Skeletal muscle tissue (tissue), 3 donors: ENCODE measurements at regions not wholly inside any gene's neighbourhood (a gene's known extent, or its start where the extent isn't known, plus 50 kb on each side); places are given as distances from the start of the nearest gene placed in this dataset.
"Not testable (repeated sequence)": the region's sequence is repeated elsewhere in the genome, so short reads cannot be mapped to it uniquely, and the experiment has no call there.

Experiments
- H3K27ac ChIP-seq: one replicate; pipeline ENCODE4 v1.7.0; 2013; ENCODE audit warnings: mild to moderate bottlenecking, low read depth, low read length, inconsistent platforms
- H3K27me3 ChIP-seq, 3 donors: one replicate each; pipeline ENCODE4 v1.7.0; 2013; ENCODE audit warnings: low read length in 3 of 3; ENCODE audit not compliant: control insufficient read depth in 3 of 3, insufficient read depth in 3 of 3
- H3K36me3 ChIP-seq, 3 donors: one replicate each; pipeline ENCODE4 v1.7.0; 2013; ENCODE audit warnings: low read length in 3 of 3; ENCODE audit not compliant: control insufficient read depth in 3 of 3, insufficient read depth in 3 of 3
- H3K4me1 ChIP-seq, 3 donors: one replicate each; pipeline ENCODE4 v1.7.0; 2013; ENCODE audit warnings: low read length in 3 of 3, mild to moderate bottlenecking in 3 of 3; ENCODE audit not compliant: control insufficient read depth in 3 of 3, insufficient read depth in 3 of 3
- H3K4me3 ChIP-seq, 3 donors: one replicate each; pipeline ENCODE4 v1.7.0; 2013; ENCODE audit warnings: low read length in 3 of 3
- H3K9ac ChIP-seq, 3 donors: one replicate each; pipeline ENCODE4 v1.7.0; 2013; ENCODE audit warnings: low read length in 3 of 3, mild to moderate bottlenecking in 3 of 3, moderate library complexity in 2 of 3, low read depth in 1 of 3
- H3K9me3 ChIP-seq, 3 donors: one replicate each; pipeline ENCODE4 v1.7.0; 2013; ENCODE audit warnings: low read length in 3 of 3; ENCODE audit not compliant: control insufficient read depth in 3 of 3
- donor health status: Osteomylitis.

GRCh38 chr5:36385495-36385894, 83.8 kb upstream of the RANBP3L start:
- H3K9ac ChIP-seq = no peak overlapping the region
- no peak overlapping the region for H3K27ac ChIP-seq
- peaks cover 0 to 3% (median 0%) of the 10 kb centered on the region in 3 donors for H3K4me1 ChIP-seq
- no peaks in the 10 kb centered on the region for H3K27me3 ChIP-seq
- no peak overlapping the region for H3K4me3 ChIP-seq
- H3K36me3 ChIP-seq = no peaks in the 10 kb centered on the region
- no peaks in the 10 kb centered on the region for H3K9me3 ChIP-seq

- peaks cover 0 to 3% (median 0%) of the 10 kb centered on the region in 3 donors for H3K4me1 ChIP-seq
- no peaks in the 10 kb centered on the region for H3K9me3 ChIP-seq
- H3K4me3 ChIP-seq = no peak overlapping the region
- H3K27me3 ChIP-seq = no peaks in the 10 kb centered on the region
- H3K36me3 ChIP-seq = no peaks in the 10 kb centered on the region
- no peak overlapping the region for H3K27ac ChIP-seq
- H3K9ac ChIP-seq = no peak overlapping the region
Observed at GRCh38 chr5:36388288-36388687, 86.6 kb upstream of the RANBP3L start.

DNA sequence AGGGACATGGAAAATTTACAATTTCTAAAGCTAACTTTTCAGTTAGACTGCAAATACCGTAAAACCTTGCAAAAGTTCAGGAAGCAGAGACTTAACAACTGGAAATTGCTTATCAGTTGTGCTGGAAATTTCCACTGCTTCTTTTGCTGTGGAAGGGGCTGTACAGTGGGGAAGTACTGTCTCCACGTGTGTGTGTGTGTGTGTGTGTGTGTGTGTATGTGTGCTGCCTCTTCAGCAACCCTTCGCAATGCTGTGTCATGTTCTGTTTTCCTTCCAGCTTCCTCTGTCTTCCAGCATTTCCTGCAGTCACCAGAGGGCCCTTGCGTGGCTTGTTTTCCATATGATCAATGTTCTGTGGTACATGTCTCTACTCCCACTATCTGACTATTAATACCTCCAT, 87.5 kb upstream of the RANBP3L start:
- Histone ChIP-seq H3K9me3 (no peaks in the 10 kb centered on the region), H3K4me1 (peaks cover 0 to 3% (median 0%) of the 10 kb centered on the region in 3 donors), H3K4me3 (no peak overlapping the region), H3K9ac (no peak overlapping the region), H3K36me3 (no peaks in the 10 kb centered on the region), H3K27me3 (no peaks in the 10 kb centered on the region), H3K27ac (no peak overlapping the region)

- no peak overlapping the region for H3K4me3 ChIP-seq
- no peaks in the 10 kb centered on the region for H3K36me3 ChIP-seq
- H3K27ac ChIP-seq = no peak overlapping the region
Observed at GRCh38 chr5:36390640-36391039, 88.9 kb upstream of the RANBP3L start.

GRCh38 chr5:36392186-36392585, 90.5 kb upstream of the RANBP3L start:
- Histone ChIP-seq H3K27me3 (no peaks in the 10 kb centered on the region), H3K9ac (no peak overlapping the region), H3K27ac (no peak overlapping the region), H3K4me1 (peaks cover 0 to 3% (median 0%) of the 10 kb centered on the region in 3 donors), H3K4me3 (no peak overlapping the region), H3K36me3 (no peaks in the 10 kb centered on the region), H3K9me3 (no peaks in the 10 kb centered on the region)

More at GRCh38 chr5:36390640-36391039, 88.9 kb upstream of the RANBP3L start:
- no peak overlapping the region for H3K9ac ChIP-seq
- peaks cover 0 to 3% (median 0%) of the 10 kb centered on the region in 3 donors for H3K4me1 ChIP-seq
- no peaks in the 10 kb centered on the region for H3K27me3 ChIP-seq
- no peaks in the 10 kb centered on the region for H3K9me3 ChIP-seq

DNA sequence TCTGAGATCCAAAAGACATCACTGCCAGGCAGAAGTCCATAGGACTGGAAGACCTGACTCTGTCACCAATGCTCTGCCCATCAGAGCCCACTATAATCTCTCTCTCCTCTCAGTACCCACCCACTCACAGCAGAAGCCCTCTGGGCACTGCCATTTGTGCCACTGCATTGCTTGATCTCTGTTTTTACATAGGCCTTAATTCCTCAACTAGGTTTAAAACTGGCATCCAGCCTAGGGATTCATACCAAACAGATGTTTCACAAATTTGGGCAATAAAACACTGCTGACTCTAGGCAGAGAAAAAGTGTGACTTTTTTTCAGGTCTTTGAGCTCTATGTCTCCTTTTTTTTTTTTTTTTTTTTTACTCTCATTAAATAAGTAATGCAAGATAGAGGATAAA, 91.1 kb upstream of the RANBP3L start:
- Histone ChIP-seq H3K9ac (no peak overlapping the region), H3K4me1 (peaks cover 0 to 3% (median 0%) of the 10 kb centered on the region in 3 donors), H3K36me3 (no peaks in the 10 kb centered on the region), H3K9me3 (no peaks in the 10 kb centered on the region), H3K27ac (no peak overlapping the region), H3K4me3 (no peak overlapping the region), H3K27me3 (no peaks in the 10 kb centered on the region)

DNA sequence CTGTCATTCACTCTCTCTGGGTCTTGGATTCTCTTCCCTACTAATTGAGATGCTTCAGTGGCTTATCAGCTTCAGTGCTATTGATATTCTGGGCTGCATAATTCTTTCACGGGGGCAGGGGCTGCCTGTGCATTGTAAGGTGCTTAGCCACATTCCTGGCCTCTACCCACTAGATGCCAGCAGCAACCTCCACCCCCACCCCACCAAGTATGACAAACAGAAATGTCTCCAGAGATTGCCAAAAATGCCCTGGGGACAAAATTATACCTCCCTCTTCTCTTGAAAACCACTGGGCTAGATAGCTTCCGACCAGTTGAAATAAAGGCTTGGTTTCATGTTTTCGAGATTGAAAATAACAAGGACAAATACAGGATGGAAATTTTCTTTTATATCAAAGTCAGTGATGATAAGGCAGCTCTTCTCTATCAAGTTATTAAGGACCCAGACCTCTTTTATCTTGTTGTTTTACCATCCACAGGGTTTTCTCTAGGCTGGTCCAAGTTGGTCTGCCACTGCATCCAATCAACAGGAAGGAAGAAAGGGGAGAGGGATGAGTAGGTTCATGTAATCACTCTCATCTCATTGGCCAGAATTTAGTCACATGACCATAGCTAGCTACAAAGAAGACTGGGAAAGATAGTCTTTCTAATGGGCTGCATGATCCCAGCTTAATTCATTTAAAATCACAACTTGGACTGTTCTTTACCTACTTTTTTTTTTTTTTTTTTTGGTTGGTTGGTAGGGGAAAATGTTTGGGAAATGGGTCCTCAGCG, 92.1 kb upstream of the RANBP3L start:
- Histone ChIP-seq H3K27ac (no peak overlapping the region), H3K9me3 (no peaks in the 10 kb centered on the region), H3K4me1 (peaks cover 0 to 3% (median 0%) of the 10 kb centered on the region in 3 donors), H3K36me3 (no peaks in the 10 kb centered on the region), H3K4me3 (no peak overlapping the region), H3K27me3 (no peaks in the 10 kb centered on the region), H3K9ac (no peak overlapping the region)

DNA sequence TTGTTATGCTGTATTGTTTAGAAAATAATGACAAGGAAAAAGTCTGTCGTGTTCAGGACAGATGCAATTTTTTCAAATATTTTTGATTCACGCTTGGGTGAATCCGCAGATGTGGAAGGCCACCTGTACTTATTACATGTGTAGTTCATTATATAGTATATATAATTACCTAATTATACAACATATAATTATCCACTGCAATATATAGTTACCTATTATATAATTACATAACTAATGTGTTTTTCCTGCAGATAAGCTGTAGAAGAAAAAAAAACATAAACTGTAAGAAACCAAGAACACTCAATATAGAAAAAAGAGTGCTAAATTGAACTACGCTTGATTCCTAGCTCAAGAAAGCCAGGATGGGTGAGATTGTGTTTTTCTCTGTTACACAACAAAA, 93.6 kb upstream of the RANBP3L start:
- H3K4me1 ChIP-seq = no peaks in the 10 kb centered on the region
- H3K4me3 ChIP-seq = no peak overlapping the region
- no peak overlapping the region for H3K9ac ChIP-seq
- H3K36me3 ChIP-seq = no peaks in the 10 kb centered on the region
- H3K27ac ChIP-seq = no peak overlapping the region
- H3K27me3 ChIP-seq = no peaks in the 10 kb centered on the region
- no peaks in the 10 kb centered on the region for H3K9me3 ChIP-seq

GRCh38 chr5:36395947-36396346, 94.2 kb upstream of the RANBP3L start:
- not testable (repeated sequence) for H3K27ac ChIP-seq, H3K4me3 ChIP-seq, H3K27me3 ChIP-seq, H3K9me3 ChIP-seq, H3K4me1 ChIP-seq, H3K9ac ChIP-seq, H3K36me3 ChIP-seq

DNA sequence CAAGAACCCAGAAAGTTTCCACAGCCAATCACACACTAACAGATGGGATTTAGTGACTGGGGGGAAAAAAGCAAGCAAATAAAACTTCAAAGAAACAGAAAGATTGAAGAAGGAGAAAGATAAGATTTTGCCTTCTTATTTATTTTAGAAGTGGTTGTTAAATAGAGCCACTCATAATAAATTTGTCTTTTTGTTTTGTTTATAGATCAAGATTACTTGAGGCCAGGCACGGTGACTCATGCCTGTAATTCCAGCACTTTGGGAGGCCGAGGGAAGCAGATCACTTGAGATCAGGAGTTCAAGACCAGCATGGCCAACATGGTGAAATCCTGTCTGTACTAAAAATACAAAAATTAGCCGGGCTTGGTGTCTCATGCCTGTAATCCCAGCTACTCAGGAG, 94.9 kb upstream of the RANBP3L start:
- Histone ChIP-seq H3K4me3 (no peak overlapping the region), H3K36me3 (no peaks in the 10 kb centered on the region), H3K27ac (no peak overlapping the region)

More for the DNA sequence above, 94.9 kb upstream of the RANBP3L start:
- H3K9me3 ChIP-seq = no peaks in the 10 kb centered on the region
- H3K27me3 ChIP-seq = no peaks in the 10 kb centered on the region
- no peaks in the 10 kb centered on the region for H3K4me1 ChIP-seq
- no peak overlapping the region for H3K9ac ChIP-seq
